Loucy (cell line): ENCODE measurements at regions not wholly inside any gene's neighbourhood (a gene's known extent, or its start where the extent isn't known, plus 50 kb on each side); places are given as distances from the start of the nearest gene placed in this dataset.

Experiments used
- EZH2phosphoT487 ChIP-seq: fragments of 200-600 bp; IDR thresholded peaks from 2 replicates; pipeline ENCODE4 v1.6.1; 2018; ENCODE audit warnings: antibody characterized with exemption, mild to moderate bottlenecking, moderate library complexity, borderline replicate concordance
- TF ChIP-seq, protein P1 (sequence below): fragments of 200-600 bp; sonication (generic); conservative IDR thresholded peaks from 2 replicates; pipeline ENCODE4 v1.5.1; 2014; ENCODE audit warnings: mild to moderate bottlenecking, antibody characterized with exemption, low read length

DNA sequence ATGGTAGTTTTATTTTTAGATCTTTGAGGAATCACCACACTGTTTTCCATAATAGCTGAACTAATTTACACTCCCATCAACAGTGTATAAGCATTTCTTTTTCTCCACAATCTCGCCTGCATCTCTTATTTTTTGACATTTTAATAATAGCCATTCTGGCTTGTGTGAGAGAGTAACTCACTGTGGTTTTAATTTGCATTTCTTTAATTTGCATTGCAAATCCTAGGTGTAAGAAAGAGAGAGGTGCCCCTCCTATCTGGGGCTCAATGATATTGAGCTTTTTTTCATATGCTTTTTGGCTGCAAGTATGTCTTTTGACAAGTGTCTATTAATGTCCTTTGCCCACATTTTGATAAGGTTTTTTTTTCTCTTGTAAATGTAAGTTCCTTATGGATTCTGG lies 106.3 kb upstream of the SLC27A6 start:
- TF ChIP-seq, protein P1, sequence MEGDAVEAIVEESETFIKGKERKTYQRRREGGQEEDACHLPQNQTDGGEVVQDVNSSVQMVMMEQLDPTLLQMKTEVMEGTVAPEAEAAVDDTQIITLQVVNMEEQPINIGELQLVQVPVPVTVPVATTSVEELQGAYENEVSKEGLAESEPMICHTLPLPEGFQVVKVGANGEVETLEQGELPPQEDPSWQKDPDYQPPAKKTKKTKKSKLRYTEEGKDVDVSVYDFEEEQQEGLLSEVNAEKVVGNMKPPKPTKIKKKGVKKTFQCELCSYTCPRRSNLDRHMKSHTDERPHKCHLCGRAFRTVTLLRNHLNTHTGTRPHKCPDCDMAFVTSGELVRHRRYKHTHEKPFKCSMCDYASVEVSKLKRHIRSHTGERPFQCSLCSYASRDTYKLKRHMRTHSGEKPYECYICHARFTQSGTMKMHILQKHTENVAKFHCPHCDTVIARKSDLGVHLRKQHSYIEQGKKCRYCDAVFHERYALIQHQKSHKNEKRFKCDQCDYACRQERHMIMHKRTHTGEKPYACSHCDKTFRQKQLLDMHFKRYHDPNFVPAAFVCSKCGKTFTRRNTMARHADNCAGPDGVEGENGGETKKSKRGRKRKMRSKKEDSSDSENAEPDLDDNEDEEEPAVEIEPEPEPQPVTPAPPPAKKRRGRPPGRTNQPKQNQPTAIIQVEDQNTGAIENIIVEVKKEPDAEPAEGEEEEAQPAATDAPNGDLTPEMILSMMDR: no peak
- no peak for TF ChIP-seq EZH2phosphoT487
